ENCODE measurements at regions not wholly inside any gene's neighbourhood (a gene's known extent, or its start where the extent isn't known, plus 50 kb on each side); places are given as distances from the start of the nearest gene placed in this dataset.

DNA sequence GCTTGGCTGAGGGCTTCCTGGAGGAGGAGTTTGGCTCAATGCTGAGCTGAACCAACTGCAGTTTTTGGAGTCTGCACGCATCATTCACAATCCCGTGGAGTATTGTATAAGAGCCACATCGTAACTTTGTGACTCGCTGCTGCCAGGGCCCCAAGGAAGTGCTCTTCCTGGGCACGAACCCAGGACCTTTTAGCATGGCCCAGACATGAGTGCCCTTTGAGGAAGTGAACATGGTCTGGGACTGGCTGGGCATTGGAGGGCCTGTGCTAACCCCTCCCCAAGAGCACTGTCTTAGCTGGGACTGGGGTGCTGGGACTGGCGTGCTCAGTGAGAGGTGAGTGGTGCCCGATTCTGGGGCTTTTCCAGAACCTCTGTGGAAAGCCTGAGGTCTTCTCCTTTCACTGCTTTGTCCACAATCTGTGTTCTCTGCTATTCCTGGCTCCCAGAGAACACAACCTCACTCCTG lies 88.6 kb downstream of the LIPG start:
- H3K27ac ChIP-seq (ENCODE audit: low read depth in 2 of 2, low read length in 1 of 2): no peak overlapping the region
- ChIA-PET CTCF (no interaction called here), POLR2A (no interaction called here)
- H3K9me2 ChIP-seq: no peaks in the 10 kb centered on the region
- no peaks in the 10 kb centered on the region for H3K79me2 ChIP-seq (ENCODE audit: insufficient read depth)
- no peak overlapping the region for H3K4me3 ChIP-seq (ENCODE audit: low read depth in 2 of 2, low read length in 1 of 2)
- no peak for TF ChIP-seq MAX (IDR thresholded peaks at IDR 0.05; ENCODE audit: low read depth)
- TF ChIP-seq NRF1 (IDR thresholded peaks at IDR 0.05; ENCODE audit: low read depth, low read length): no peak
- TF ChIP-seq ELF1 (IDR thresholded peaks at IDR 0.05): no peak
- no peak for TF ChIP-seq POLR2AphosphoS5 (IDR thresholded peaks at IDR 0.05; ENCODE audit: low read depth, low read length)
- TF ChIP-seq ZBTB33 (IDR thresholded peaks at IDR 0.05; ENCODE audit: borderline replicate concordance, low read depth): no peak
- TF ChIP-seq FOXJ3 (CRISPR knock-in tag; IDR thresholded peaks at IDR 0.05): no peak
- TF ChIP-seq TCF12 (IDR thresholded peaks at IDR 0.05): no peak
- no peak for TF ChIP-seq NFIC (IDR thresholded peaks at IDR 0.05; ENCODE audit: borderline replicate concordance)
- TF ChIP-seq, protein P1, sequence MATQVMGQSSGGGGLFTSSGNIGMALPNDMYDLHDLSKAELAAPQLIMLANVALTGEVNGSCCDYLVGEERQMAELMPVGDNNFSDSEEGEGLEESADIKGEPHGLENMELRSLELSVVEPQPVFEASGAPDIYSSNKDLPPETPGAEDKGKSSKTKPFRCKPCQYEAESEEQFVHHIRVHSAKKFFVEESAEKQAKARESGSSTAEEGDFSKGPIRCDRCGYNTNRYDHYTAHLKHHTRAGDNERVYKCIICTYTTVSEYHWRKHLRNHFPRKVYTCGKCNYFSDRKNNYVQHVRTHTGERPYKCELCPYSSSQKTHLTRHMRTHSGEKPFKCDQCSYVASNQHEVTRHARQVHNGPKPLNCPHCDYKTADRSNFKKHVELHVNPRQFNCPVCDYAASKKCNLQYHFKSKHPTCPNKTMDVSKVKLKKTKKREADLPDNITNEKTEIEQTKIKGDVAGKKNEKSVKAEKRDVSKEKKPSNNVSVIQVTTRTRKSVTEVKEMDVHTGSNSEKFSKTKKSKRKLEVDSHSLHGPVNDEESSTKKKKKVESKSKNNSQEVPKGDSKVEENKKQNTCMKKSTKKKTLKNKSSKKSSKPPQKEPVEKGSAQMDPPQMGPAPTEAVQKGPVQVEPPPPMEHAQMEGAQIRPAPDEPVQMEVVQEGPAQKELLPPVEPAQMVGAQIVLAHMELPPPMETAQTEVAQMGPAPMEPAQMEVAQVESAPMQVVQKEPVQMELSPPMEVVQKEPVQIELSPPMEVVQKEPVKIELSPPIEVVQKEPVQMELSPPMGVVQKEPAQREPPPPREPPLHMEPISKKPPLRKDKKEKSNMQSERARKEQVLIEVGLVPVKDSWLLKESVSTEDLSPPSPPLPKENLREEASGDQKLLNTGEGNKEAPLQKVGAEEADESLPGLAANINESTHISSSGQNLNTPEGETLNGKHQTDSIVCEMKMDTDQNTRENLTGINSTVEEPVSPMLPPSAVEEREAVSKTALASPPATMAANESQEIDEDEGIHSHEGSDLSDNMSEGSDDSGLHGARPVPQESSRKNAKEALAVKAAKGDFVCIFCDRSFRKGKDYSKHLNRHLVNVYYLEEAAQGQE (IDR thresholded peaks at IDR 0.05; ENCODE audit: low read depth, low read length): no peak
- TF ChIP-seq SMC3 (IDR thresholded peaks at IDR 0.05; ENCODE audit: low read depth, low read length): no peak
- TF ChIP-seq TEAD4 (IDR thresholded peaks at IDR 0.05; ENCODE audit: borderline replicate concordance, insufficient read depth): no peak
- TF ChIP-seq MXI1 (IDR thresholded peaks at IDR 0.05; ENCODE audit: low read depth, low read length): no peak
- no peak for TF ChIP-seq RCOR1 (IDR thresholded peaks at IDR 0.05; ENCODE audit: low read length)
- TF ChIP-seq, protein P2, sequence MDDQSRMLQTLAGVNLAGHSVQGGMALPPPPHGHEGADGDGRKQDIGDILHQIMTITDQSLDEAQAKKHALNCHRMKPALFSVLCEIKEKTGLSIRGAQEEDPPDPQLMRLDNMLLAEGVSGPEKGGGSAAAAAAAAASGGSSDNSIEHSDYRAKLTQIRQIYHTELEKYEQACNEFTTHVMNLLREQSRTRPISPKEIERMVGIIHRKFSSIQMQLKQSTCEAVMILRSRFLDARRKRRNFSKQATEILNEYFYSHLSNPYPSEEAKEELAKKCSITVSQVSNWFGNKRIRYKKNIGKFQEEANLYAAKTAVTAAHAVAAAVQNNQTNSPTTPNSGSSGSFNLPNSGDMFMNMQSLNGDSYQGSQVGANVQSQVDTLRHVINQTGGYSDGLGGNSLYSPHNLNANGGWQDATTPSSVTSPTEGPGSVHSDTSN (IDR thresholded peaks at IDR 0.05): no peak
- no peak for TF ChIP-seq RAD21 (IDR thresholded peaks at IDR 0.05; ENCODE audit: low read length)
- TF ChIP-seq RXRA (IDR thresholded peaks at IDR 0.05; ENCODE audit: borderline replicate concordance, low read depth): no peak
- no peak for TF ChIP-seq CHD2 (IDR thresholded peaks at IDR 0.05; ENCODE audit: low read length, partially characterized antibody)
- no peak for TF ChIP-seq GATA2 (CRISPR knock-in tag; IDR thresholded peaks at IDR 0.05)
- TF ChIP-seq YY1 (IDR thresholded peaks at IDR 0.05; ENCODE audit: low read depth): no peak
- WGBS (ENCODE audit: low lambda C conversion rate): 73% methylated on average over 7 of the region's 7 CpGs
- no peak for DNase-seq
- no peaks in the 10 kb centered on the region for H3K9me3 ChIP-seq
- peaks cover 2% of the 10 kb centered on the region for H3F3A ChIP-seq (replicated peaks; ENCODE audit: insufficient read depth)
- no peak overlapping the region for H3K9ac ChIP-seq
- no peak overlapping the region for H3K4me2 ChIP-seq
- H2AFZ ChIP-seq (ENCODE audit: low read depth): no peak overlapping the region
- no peaks in the 10 kb centered on the region for H3K27me3 ChIP-seq (ENCODE audit: insufficient read depth)
- peaks cover 0 to 13% of the 10 kb centered on the region in 2 experiments; a peak in 2 of 4 replicates for H3K4me1 ChIP-seq (ENCODE audit: control insufficient read depth in 1 of 2, insufficient read depth in 2 of 2, low read depth in 1 of 2, low read length in 1 of 2)
- no peaks in the 10 kb centered on the region for H4K20me1 ChIP-seq (ENCODE audit: insufficient read depth)
- no peaks in the 10 kb centered on the region for H3K36me3 ChIP-seq (replicated peaks in 1 of 2; ENCODE audit: control insufficient read depth in 1 of 2, insufficient read depth in 2 of 2, low read length in 1 of 2)
